Upper lobe of left lung (tissue), 4 donors: ENCODE measurements at regions not wholly inside any gene's neighbourhood (a gene's known extent, or its start where the extent isn't known, plus 50 kb on each side); places are given as distances from the start of the nearest gene placed in this dataset.

Experiments
- POLR2A ChIP-seq, 4 donors: fragments of 450-650 bp; IDR thresholded peaks; one replicate each; pipeline ENCODE4 v1.5.1; 2016 to 2017; ENCODE audit warnings: antibody characterized with exemption in 4 of 4, mild to moderate bottlenecking in 2 of 4
- TF ChIP-seq, protein P1 (sequence below), 6 experiments: fragments of 450-650 bp in 4 of 6; fragments of 200-600 bp in 2 of 6; sonication (generic) in 2 of 6; IDR thresholded peaks; one replicate each; pipeline ENCODE4 v1.5.1; 2016 to 2019; ENCODE audit warnings: antibody characterized with exemption in 6 of 6

- TF ChIP-seq, protein P1, sequence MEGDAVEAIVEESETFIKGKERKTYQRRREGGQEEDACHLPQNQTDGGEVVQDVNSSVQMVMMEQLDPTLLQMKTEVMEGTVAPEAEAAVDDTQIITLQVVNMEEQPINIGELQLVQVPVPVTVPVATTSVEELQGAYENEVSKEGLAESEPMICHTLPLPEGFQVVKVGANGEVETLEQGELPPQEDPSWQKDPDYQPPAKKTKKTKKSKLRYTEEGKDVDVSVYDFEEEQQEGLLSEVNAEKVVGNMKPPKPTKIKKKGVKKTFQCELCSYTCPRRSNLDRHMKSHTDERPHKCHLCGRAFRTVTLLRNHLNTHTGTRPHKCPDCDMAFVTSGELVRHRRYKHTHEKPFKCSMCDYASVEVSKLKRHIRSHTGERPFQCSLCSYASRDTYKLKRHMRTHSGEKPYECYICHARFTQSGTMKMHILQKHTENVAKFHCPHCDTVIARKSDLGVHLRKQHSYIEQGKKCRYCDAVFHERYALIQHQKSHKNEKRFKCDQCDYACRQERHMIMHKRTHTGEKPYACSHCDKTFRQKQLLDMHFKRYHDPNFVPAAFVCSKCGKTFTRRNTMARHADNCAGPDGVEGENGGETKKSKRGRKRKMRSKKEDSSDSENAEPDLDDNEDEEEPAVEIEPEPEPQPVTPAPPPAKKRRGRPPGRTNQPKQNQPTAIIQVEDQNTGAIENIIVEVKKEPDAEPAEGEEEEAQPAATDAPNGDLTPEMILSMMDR (IDR thresholded peaks at IDR 0.05) = no peak
- TF ChIP-seq POLR2A (IDR thresholded peaks at IDR 0.05) = no peak
These were observed 327.5 kb downstream of the C11orf87 start for GRCh38 chr11:109749476-109749875.
